Mesodermal cell (in vitro differentiated cells): ENCODE measurements at regions not wholly inside any gene's neighbourhood (a gene's known extent, or its start where the extent isn't known, plus 50 kb on each side); places are given as distances from the start of the nearest gene placed in this dataset.

Experiments
- H3K27ac ChIP-seq: 2 replicates; pipeline ENCODE4 v1.7.0; 2013; ENCODE audit warnings: mild to moderate bottlenecking, low read depth, low read length, moderate library complexity; ENCODE audit not compliant: severe bottlenecking
- H3K36me3 ChIP-seq: 2 replicates; pipeline ENCODE4 v1.7.1; 2013; ENCODE audit warnings: mild to moderate bottlenecking, low read length, moderate library complexity; ENCODE audit not compliant: control insufficient read depth, insufficient read depth
- H3K4me1 ChIP-seq: one replicate; pipeline ENCODE4 v1.7.1; 2013; ENCODE audit warnings: mild to moderate bottlenecking, low read length; ENCODE audit not compliant: insufficient read depth, control insufficient read depth, poor library complexity, severe bottlenecking
- H3K4me3 ChIP-seq: 2 replicates; pipeline ENCODE4 v1.7.0; 2013; ENCODE audit warnings: low read length, control low read depth, mild to moderate bottlenecking; ENCODE audit not compliant: insufficient read depth, poor library complexity, severe bottlenecking; ENCODE audit errors: extremely low read depth
- H3K9me3 ChIP-seq: 2 replicates; pipeline ENCODE4 v1.7.1; 2013; ENCODE audit warnings: mild to moderate bottlenecking, low read length, moderate library complexity; ENCODE audit not compliant: control insufficient read depth
- WGBS, 2 experiments: methylation state at CpG; one replicate each; pipeline ENCODE4 v1.1.5; 2013; ENCODE audit warnings: missing lambda C conversion rate in 2 of 2; ENCODE audit not compliant: insufficient coverage in 2 of 2; 5-methylcytosine and 5-hydroxymethylcytosine counted together

GRCh38 chr3:31182661-31183060 lies 288.2 kb upstream of the GADL1 start:
- Histone ChIP-seq H3K36me3 (no peaks in the 10 kb centered on the region), H3K4me1 (no peaks in the 10 kb centered on the region), H3K9me3 (no peaks in the 10 kb centered on the region), H3K27ac (no peak overlapping the region), H3K4me3 (no peak overlapping the region)
- 78 to 100% methylated on average over 1 of the region's 1 CpG for WGBS, 2 experiments

GRCh38 chr3:31184261-31185061 lies 290.0 kb upstream of the GADL1 start:
- no peak overlapping the region for H3K4me3 ChIP-seq
- no peaks in the 10 kb centered on the region for H3K36me3 ChIP-seq
- WGBS, 2 experiments: 85 to 100% methylated on average over 2 of the region's 3 CpGs
- no peak overlapping the region for H3K27ac ChIP-seq
- no peaks in the 10 kb centered on the region for H3K9me3 ChIP-seq
- H3K4me1 ChIP-seq: no peaks in the 10 kb centered on the region

GRCh38 chr3:31185062-31185357 lies 290.5 kb upstream of the GADL1 start:
- Histone ChIP-seq H3K27ac (no peak overlapping the region), H3K4me1 (no peaks in the 10 kb centered on the region)
- 75% methylated on average over 1 of the region's 2 CpGs; no CpG with 5 or more reads in 1 of the 2 experiments for WGBS, 2 experiments

GRCh38 chr3:31186041-31186440 lies 291.6 kb upstream of the GADL1 start:
- no peak overlapping the region for H3K27ac ChIP-seq
- no peaks in the 10 kb centered on the region for H3K36me3 ChIP-seq
- no peaks in the 10 kb centered on the region for H3K4me1 ChIP-seq
- WGBS, 2 experiments: 83 to 94% methylated on average over 1 to 2 of the region's 4 CpGs
- no peak overlapping the region for H3K4me3 ChIP-seq
- no peaks in the 10 kb centered on the region for H3K9me3 ChIP-seq

More at GRCh38 chr3:31185062-31185357, 290.5 kb upstream of the GADL1 start:
- no peak overlapping the region for H3K4me3 ChIP-seq
- no peaks in the 10 kb centered on the region for H3K9me3 ChIP-seq
- no peaks in the 10 kb centered on the region for H3K36me3 ChIP-seq

GRCh38 chr3:31187380-31187779 lies 292.9 kb upstream of the GADL1 start:
- H3K36me3 ChIP-seq: no peaks in the 10 kb centered on the region
- 88% methylated on average over 1 of the region's 1 CpG; no CpG with 5 or more reads in 1 of the 2 experiments for WGBS, 2 experiments
- H3K9me3 ChIP-seq: no peaks in the 10 kb centered on the region
- no peaks in the 10 kb centered on the region for H3K4me1 ChIP-seq
- H3K4me3 ChIP-seq: no peak overlapping the region
- H3K27ac ChIP-seq: no peak overlapping the region

- no peaks in the 10 kb centered on the region for H3K36me3 ChIP-seq
- WGBS, 2 experiments: 90 to 91% methylated on average over 4 of the region's 6 CpGs
- no peaks in the 10 kb centered on the region for H3K4me1 ChIP-seq
- H3K4me3 ChIP-seq: no peak overlapping the region
- no peaks in the 10 kb centered on the region for H3K9me3 ChIP-seq
- H3K27ac ChIP-seq: no peak overlapping the region
Observed at GRCh38 chr3:31188112-31188511, 293.7 kb upstream of the GADL1 start.

- Histone ChIP-seq H3K27ac (no peak overlapping the region), H3K4me1 (no peaks in the 10 kb centered on the region), H3K36me3 (no peaks in the 10 kb centered on the region), H3K9me3 (no peaks in the 10 kb centered on the region), H3K4me3 (no peak overlapping the region)
- 100% methylated on average over 1 of the region's 1 CpG; no CpG with 5 or more reads in 1 of the 2 experiments for WGBS, 2 experiments
Observed at GRCh38 chr3:31189330-31189729, 294.9 kb upstream of the GADL1 start.

GRCh38 chr3:31189971-31190370 lies 295.5 kb upstream of the GADL1 start:
- H3K36me3 ChIP-seq: no peaks in the 10 kb centered on the region
- no peaks in the 10 kb centered on the region for H3K4me1 ChIP-seq

GRCh38 chr3:31191354-31191753 lies 296.9 kb upstream of the GADL1 start:
- Histone ChIP-seq H3K27ac (no peak overlapping the region), H3K9me3 (no peaks in the 10 kb centered on the region), H3K36me3 (no peaks in the 10 kb centered on the region), H3K4me3 (no peak overlapping the region), H3K4me1 (no peaks in the 10 kb centered on the region)
- WGBS, 2 experiments: 87% methylated on average over 4 to 6 of the region's 6 CpGs

More at GRCh38 chr3:31189971-31190370, 295.5 kb upstream of the GADL1 start:
- Histone ChIP-seq H3K27ac (no peak overlapping the region), H3K4me3 (no peak overlapping the region), H3K9me3 (no peaks in the 10 kb centered on the region)

GRCh38 chr3:31193429-31193828 lies 299.0 kb upstream of the GADL1 start:
- Histone ChIP-seq H3K4me1 (no peaks in the 10 kb centered on the region), H3K9me3 (no peaks in the 10 kb centered on the region), H3K27ac (no peak overlapping the region), H3K36me3 (no peaks in the 10 kb centered on the region), H3K4me3 (no peak overlapping the region)
- WGBS, 2 experiments: 88 to 100% methylated on average over 1 of the region's 2 CpGs

GRCh38 chr3:31193871-31194270 lies 299.4 kb upstream of the GADL1 start:
- H3K4me1 ChIP-seq: no peaks in the 10 kb centered on the region
- H3K36me3 ChIP-seq: no peaks in the 10 kb centered on the region
- no CpG with 5 or more reads among the region's 1 CpG for WGBS, 2 experiments
- H3K4me3 ChIP-seq: no peak overlapping the region
- no peaks in the 10 kb centered on the region for H3K9me3 ChIP-seq
- H3K27ac ChIP-seq: no peak overlapping the region
